Tibial nerve (tissue), 3 donors: ENCODE measurements at regions not wholly inside any gene's neighbourhood (a gene's known extent, or its start where the extent isn't known, plus 50 kb on each side); places are given as distances from the start of the nearest gene placed in this dataset.

ENCODE experiments used
- EP300 ChIP-seq, 2 donors: sonication (generic); formaldehyde crosslinking; IDR thresholded peaks; one replicate each; pipeline ENCODE4 v1.6.1; 2017; ENCODE audit warnings: antibody characterized with exemption in 2 of 2, mild to moderate bottlenecking in 1 of 2
- POLR2A ChIP-seq, 2 donors: fragments of 450-650 bp; IDR thresholded peaks; one replicate each; pipeline ENCODE4 v1.6.1; 2017; ENCODE audit warnings: antibody characterized with exemption in 2 of 2, mild to moderate bottlenecking in 2 of 2, moderate library complexity in 2 of 2

DNA sequence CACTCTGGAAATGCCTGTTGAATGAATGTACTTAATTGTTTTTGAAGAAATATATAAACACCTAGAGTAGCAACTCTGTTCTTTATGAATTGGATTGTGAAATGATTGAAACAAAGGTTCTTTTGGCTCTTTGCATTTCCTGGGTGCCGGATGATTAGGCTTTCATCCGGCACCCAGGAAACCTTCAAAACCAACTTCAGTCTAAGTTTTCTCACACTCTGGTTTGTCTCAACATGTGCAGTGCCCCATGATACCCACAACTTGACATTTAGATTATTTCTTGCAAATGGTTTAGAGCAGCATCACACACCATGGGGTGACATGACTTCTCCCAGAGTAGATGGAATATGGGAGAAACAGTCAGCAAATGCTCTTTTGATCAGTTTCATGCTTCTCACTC, 354.9 kb downstream of the BARHL2 start:
- no peak for TF ChIP-seq EP300 (IDR thresholded peaks at IDR 0.05)
- no peak for TF ChIP-seq POLR2A (IDR thresholded peaks at IDR 0.05)
